ENCODE measurements at regions not wholly inside any gene's neighbourhood (a gene's known extent, or its start where the extent isn't known, plus 50 kb on each side); places are given as distances from the start of the nearest gene placed in this dataset.

DNA sequence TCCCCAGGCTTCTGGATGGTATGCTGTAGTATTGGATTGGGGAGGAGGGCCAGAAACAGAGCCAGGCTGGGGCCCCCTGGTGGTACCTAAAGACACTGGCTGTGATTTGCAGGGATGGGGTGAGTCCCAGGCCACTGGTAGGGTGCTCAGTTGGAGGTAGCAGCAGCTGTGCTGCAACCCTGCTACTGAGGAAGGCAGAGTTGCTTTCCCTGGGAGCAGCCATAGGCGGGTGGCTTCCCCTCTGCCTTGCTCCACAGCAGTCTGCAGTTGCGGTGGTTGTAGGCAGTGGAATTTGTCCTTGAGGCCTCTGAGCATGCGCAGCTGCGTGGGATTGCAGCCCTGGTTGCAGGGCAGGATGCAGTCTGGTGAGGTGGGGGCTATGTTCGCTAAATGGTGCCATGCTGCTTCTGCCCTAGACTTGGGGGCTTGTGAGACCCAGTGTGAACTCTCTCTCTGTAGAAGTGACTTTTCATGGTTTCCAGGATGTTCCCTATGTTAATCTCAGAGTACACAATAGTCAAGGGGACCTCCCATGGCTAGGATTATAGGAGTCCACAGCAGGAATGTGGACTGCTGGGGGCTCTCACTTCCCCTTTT is 443.5 kb downstream of the XIRP2 start:
- no peak for TF ChIP-seq POLR2A (IDR thresholded peaks at IDR 0.05)
- TF ChIP-seq, protein P1, sequence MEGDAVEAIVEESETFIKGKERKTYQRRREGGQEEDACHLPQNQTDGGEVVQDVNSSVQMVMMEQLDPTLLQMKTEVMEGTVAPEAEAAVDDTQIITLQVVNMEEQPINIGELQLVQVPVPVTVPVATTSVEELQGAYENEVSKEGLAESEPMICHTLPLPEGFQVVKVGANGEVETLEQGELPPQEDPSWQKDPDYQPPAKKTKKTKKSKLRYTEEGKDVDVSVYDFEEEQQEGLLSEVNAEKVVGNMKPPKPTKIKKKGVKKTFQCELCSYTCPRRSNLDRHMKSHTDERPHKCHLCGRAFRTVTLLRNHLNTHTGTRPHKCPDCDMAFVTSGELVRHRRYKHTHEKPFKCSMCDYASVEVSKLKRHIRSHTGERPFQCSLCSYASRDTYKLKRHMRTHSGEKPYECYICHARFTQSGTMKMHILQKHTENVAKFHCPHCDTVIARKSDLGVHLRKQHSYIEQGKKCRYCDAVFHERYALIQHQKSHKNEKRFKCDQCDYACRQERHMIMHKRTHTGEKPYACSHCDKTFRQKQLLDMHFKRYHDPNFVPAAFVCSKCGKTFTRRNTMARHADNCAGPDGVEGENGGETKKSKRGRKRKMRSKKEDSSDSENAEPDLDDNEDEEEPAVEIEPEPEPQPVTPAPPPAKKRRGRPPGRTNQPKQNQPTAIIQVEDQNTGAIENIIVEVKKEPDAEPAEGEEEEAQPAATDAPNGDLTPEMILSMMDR (IDR thresholded peaks at IDR 0.05), result no peak
